DND-41 (cell line): ENCODE measurements at regions not wholly inside any gene's neighbourhood (a gene's known extent, or its start where the extent isn't known, plus 50 kb on each side); places are given as distances from the start of the nearest gene placed in this dataset.

ENCODE experiments used
- EZH2 ChIP-seq: IDR thresholded peaks from 3 replicates; pipeline ENCODE4 v1.6.1; 2012; ENCODE audit warnings: borderline replicate concordance, low read depth, mild to moderate bottlenecking, moderate library complexity, low read length, inconsistent platforms; ENCODE audit not compliant: severe bottlenecking
- TF ChIP-seq, protein P1 (sequence below): IDR thresholded peaks from 2 replicates; pipeline ENCODE4 v1.5.1; 2012; ENCODE audit warnings: borderline replicate concordance, low read length, moderate library complexity, mild to moderate bottlenecking; ENCODE audit not compliant: poor library complexity, severe bottlenecking; ENCODE audit errors: extremely low read depth

DNA sequence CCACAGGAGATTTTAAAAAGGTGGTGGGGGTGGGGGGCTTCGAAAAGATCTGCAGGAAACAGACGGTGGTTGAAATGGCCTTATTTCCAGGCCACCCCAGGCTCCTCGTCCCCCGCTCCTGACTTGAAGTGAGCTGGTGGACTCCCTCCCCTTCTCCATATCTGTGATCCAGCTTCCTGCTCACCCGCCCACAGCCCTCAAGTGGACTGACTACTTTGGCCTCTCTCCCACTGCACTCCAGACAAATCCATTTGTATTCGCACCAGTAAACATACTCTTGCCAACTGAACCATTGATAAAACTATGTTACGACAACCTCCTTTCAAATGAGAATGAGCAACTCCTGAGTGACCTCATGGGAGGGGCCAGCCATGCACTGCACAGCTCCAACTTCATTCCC is 259.5 kb downstream of the COL4A1 start:
- no peak for TF ChIP-seq EZH2
- TF ChIP-seq, protein P1, sequence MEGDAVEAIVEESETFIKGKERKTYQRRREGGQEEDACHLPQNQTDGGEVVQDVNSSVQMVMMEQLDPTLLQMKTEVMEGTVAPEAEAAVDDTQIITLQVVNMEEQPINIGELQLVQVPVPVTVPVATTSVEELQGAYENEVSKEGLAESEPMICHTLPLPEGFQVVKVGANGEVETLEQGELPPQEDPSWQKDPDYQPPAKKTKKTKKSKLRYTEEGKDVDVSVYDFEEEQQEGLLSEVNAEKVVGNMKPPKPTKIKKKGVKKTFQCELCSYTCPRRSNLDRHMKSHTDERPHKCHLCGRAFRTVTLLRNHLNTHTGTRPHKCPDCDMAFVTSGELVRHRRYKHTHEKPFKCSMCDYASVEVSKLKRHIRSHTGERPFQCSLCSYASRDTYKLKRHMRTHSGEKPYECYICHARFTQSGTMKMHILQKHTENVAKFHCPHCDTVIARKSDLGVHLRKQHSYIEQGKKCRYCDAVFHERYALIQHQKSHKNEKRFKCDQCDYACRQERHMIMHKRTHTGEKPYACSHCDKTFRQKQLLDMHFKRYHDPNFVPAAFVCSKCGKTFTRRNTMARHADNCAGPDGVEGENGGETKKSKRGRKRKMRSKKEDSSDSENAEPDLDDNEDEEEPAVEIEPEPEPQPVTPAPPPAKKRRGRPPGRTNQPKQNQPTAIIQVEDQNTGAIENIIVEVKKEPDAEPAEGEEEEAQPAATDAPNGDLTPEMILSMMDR, result no peak
